ENCODE measurements at regions not wholly inside any gene's neighbourhood (a gene's known extent, or its start where the extent isn't known, plus 50 kb on each side); places are given as distances from the start of the nearest gene placed in this dataset.
"Not testable (repeated sequence)": the region's sequence is repeated elsewhere in the genome, so short reads cannot be mapped to it uniquely, and the experiment has no call there.

DNA sequence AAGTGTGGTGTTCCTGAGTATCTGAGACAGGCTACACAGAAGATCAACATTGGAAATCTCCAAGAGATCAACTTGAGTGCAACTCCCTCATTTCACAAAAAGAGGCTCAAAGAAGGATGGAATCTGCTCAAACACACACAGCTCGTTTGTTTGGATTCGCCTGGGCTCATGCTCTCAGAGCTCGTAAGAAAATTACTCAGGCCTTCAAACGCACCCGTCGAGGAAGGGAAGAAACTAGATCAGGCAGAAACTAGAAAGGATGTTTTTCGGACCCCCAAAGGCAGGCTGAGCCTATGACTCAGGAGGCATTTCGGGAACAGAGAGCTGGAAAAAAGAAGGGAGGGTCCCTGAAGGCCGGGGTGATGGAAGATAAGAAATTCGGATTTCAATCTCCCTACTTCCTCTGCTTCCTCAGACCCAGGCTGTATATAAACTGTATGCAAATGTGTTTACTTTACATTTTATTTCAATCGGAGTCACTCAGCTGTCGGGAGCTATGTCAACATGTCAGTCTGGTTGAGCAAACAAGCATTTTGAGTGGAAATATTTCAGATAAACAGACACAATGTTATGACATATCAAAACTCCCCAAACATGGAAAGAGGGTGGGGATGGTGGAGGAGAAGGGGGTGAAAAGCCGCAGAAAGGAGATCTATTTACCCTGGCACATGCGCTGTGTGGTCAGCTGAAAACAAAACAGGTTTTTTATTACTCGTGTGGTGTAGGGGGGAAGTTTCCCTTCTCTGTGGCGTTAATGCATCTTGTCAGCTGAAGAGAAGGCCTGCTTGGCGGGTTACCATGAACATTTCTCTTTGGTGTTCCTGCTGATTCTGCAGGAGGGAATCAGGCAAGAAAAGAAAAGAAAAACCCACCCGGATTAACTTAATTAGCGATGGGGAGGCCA lies 129.1 kb upstream of the TBX3 start:
- no peak for DNase-seq (ENCODE audit: low spot score)
- intact Hi-C loops (cut with DNase I): no loop called here

DNA sequence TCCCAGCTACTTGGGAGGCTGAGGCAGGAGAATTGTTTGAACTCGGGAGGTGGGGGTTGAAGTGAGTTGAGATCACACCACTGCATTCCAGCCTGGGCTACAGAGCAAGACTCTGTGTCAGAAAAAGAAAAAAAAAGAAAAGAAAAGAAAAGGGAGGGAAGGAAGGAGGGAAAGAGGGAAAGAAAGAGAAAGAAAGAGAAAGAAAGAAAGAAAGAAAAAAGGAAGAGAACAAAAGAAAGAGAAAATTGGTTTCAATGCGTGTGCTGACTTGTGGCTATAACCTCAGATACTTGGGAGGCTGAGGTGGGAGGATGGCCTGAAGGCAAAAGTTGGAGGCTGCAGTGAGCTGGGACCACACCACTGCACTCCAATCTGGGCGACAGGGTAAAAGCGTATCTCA lies 128.4 kb upstream of the TBX3 start:
- no peak for DNase-seq (ENCODE audit: low spot score)
- intact Hi-C loops (cut with DNase I): no loop called here

GRCh38 chr12:114809097-114809496 lies 125.1 kb upstream of the TBX3 start:
- no peak for DNase-seq (ENCODE audit: low spot score)

DNA sequence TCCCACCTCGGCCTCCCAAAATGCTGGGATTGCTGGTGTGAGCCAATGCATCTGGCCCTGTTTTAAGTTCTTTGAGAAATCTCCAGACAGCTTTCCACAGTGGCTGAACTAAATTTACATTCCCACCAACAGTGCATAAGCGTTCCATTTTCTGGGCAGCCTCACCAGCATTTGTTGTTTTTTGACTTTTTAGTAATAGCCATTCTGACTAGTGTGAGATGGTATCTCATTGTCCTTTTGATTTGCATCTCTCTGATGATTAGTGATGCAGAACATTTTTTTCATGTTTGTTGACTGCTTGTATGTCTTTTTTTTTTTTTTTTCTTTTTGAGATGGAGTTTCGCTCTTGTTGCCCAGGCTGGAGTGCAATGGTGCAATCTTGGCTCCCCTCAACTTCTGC lies 117.4 kb upstream of the TBX3 start:
- intact Hi-C loops (cut with DNase I); DNase-seq (ENCODE audit: low spot score): not testable (repeated sequence)

More at GRCh38 chr12:114809097-114809496, 125.1 kb upstream of the TBX3 start:
- intact Hi-C loops (cut with DNase I): no loop called here

DNA sequence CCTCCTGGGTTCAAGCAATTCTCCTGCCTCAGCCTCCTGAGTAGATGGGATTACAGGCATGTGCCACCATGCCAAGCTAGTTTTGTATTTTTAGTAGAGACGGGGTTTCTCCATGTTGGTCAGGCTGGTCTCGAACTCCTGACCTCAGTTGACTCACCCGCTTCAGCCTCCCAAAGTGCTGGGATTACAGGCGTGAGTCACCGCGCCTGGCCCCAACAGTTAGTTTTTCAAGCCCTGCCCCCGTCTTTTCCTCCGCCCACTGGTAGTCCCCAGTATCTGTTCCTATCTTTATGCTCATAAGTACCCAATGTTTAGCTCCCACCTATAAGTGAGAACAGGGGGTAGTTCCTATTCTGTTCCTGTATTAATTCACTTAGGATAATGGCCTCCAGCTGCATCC lies 116.6 kb upstream of the TBX3 start:
- DNase-seq (ENCODE audit: low spot score); intact Hi-C loops (cut with DNase I): not testable (repeated sequence)

DNA sequence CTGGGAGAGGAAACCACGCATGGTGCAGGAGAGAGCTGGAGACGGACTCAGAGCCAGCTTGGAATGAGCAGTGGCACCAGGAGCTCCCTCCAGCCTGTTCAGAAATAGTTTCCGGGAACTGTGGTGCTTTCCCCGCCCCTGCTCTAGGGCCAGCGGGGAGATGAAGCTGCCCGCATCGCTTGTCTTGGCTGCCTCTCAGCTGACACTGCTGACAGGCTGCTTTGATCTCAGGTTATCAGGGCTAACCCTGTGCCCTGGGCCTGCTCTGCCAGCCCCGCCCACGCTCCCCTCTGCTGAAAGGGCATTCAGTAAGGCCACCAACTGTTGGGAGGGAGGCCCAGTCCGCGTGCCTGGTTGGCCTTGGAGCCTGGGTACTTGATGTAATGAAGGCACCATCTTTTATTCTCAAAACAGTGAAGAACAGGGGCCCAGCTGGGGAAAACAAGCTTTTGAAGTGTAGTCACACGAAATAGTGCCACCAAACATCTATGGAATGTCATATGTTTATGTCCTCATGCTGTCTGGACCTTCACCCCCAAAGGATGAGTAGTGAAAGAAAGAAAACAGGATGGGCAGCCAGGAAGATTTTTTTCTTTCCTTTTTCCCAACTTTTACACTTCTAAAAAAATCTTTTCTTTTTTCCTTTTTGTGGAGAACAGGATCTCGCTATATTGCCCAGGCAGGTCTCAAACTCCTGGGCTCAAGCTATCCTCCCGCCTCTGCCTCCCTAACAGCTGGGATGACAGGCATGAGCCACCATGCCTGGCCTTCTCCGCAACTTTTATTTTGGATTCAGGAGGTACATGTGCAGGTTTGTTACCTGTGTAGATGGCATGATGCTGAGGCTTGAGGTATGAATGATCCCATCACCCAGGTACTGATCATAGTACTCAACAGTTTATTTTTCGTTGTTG lies 115.9 kb upstream of the TBX3 start:
- intact Hi-C loops (cut with DNase I): no loop called here
- DNase-seq (ENCODE audit: low spot score): no peak

DNA sequence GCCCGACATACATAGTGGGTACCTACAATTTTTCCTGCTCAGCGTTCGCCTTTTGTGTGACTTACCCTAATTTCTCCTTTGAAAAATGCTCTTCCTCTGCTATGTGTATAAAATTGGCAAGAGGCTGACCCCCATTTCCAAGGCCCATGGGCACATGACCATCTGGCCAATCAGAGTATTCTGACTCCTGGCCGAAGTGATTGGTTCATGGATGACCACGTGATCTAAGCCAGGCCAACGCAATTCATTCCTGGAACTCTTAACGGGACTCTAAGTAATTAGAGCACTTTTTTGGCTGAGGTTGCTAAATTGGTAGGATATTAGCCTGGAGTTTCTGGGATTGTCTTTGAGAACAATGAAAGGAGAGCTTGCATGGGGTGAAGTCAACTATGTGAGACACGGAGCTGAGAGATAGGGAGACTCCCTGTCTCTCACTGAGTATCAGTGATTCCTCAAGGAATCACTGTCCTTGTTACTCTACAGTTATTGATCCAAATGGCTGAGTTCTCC lies 110.1 kb upstream of the TBX3 start:
- no peak for DNase-seq (ENCODE audit: low spot score)
- intact Hi-C loops (cut with DNase I): no loop called here

DNA sequence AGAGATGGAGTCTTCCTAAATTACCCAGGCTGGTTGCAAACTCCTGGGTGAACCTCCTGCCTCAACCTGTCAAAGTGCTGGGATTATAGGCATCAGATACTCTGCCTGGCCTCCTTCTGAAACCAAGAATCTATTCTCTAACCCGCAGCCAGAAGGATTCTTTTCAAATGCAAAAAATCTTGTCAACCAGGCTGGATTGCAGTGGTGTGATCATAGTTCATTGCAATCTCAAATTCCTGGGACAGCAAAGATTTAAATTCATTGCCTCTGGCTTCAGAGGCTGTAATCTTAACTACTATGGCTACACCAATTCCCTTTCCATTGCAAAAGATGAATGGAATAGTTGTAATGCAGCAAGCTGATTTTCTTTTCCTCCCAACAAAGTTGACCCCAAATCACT lies 106.3 kb upstream of the TBX3 start:
- DNase-seq (ENCODE audit: low spot score): no peak
- intact Hi-C loops (cut with DNase I): no loop called here

- intact Hi-C loops (cut with DNase I): no loop called here
- DNase-seq (ENCODE audit: low spot score): no peak
Observed at GRCh38 chr12:114789821-114790220, 105.8 kb upstream of the TBX3 start.

- intact Hi-C loops (cut with DNase I): no loop called here
- no peak for DNase-seq (ENCODE audit: low spot score)
Observed at GRCh38 chr12:114789276-114789675, 105.3 kb upstream of the TBX3 start.

DNA sequence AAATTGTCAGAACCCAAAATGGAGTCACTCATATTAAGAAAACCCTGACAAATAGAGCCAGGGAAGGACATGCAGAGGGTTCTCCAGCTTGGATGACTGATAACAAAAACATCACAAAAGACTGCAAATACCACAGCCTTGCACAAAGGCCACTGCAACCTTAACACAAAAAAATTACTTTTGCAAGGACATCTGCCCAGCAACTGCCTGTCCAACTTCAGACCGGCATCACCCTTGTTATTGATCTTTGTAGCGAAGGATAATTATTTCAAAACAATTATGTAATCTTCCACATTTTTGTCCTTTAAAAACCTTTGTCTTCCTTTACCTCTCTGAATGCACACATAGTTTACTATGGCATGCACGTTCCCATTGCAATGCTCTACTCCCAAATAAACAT lies 100.6 kb upstream of the TBX3 start:
- intact Hi-C loops (cut with DNase I): no loop called here
- DNase-seq (ENCODE audit: low spot score): no peak

DNA sequence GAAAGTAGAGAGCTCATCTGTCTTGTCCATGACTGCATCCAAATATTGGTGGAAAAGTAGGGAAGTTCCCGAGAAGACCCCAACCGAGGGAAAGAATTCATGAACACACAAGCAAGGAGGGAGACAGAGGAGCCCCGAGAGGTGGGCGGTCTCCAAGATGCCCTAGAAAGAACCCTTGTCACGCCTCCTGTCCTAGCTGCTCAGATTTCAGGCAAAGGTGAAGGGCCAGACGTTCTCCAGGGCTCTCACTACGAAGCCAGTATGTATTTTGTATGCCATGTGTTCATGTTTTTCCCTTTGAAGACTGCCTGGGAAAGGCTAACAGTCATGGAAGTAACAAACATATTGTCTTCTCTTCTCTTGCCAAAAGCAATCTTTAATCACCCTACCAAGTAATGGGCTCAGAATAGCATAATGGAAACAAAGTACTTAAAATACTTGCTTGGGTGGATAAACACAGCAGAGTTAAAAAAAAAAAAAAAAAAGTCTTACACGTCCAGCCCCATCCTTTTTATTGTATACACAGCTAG lies 99.2 kb upstream of the TBX3 start:
- intact Hi-C loops (cut with DNase I): no loop called here

GRCh38 chr12:114780746-114781399 lies 96.9 kb upstream of the TBX3 start:
- DNase-seq (ENCODE audit: low spot score): peak; percentile 10
- intact Hi-C loops (cut with DNase I): no loop called here

More for the DNA sequence above, 99.2 kb upstream of the TBX3 start:
- DNase-seq (ENCODE audit: low spot score): peak; percentile 20

DNA sequence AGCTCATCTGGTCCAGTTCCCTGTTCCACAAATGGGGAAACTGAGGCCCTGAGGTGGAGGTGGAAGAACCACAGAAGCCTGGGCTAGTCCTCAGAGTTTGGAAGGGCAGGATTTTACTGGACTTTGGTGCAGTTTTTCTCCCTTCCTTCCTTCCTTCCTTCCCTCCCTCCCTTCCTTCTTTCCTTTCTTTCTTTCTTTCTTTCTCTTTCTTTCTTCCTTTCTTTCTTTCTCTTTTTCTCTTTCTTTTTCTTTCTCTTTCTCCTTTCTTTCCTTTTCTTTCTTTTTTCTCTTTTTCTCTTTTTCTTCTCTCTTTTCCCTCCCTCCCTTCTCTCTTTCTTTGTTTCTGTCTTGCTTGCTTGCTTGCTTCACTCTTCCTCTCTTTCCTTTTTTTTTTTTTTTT lies 95.7 kb upstream of the TBX3 start:
- no peak for DNase-seq (ENCODE audit: low spot score)
- intact Hi-C loops (cut with DNase I): no loop called here

GRCh38 chr12:114779186-114779585 lies 95.2 kb upstream of the TBX3 start:
- DNase-seq (ENCODE audit: low spot score): no peak
- intact Hi-C loops (cut with DNase I): no loop called here

DNA sequence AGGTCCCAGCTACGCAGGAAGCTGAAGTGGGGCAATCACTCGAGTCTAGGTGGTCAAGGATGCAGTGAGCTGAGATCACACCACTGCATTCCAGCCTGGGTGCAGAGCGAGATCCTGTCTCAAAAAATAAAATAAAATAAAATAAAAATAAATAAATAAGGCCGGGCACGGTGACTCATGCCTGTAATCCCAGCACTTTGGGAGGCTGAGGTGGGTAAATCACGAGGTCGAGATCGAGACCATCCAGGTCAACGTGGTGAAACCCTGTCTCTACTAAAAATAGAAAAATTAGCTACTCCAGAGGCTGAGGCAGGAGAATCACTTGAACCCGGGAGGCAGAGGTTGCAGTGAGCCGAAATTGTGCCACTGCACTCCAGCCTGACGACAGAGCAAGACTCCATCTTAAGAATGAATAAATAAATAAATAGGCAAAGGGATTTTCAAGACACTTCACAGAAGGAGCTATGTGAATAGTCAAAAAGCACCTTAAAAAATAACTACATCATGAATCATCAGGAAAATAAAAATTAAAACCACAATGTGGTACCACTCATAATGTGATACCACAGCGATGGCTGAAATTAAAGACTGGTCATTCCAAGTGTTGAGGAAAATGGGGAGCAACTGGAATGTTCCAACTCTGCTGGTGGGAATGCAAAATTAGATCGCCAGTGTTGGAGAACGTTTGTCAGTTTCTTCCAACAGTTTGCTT lies 92.9 kb upstream of the TBX3 start:
- intact Hi-C loops (cut with DNase I): no loop called here
- DNase-seq (ENCODE audit: low spot score): no peak

GRCh38 chr12:114774699-114775098 lies 90.7 kb upstream of the TBX3 start:
- intact Hi-C loops (cut with DNase I): no loop called here
- no peak for DNase-seq (ENCODE audit: low spot score)

- no peak for DNase-seq (ENCODE audit: low spot score)
- intact Hi-C loops (cut with DNase I): no loop called here
Observed at GRCh38 chr12:114774197-114774596, 90.2 kb upstream of the TBX3 start.

DNA sequence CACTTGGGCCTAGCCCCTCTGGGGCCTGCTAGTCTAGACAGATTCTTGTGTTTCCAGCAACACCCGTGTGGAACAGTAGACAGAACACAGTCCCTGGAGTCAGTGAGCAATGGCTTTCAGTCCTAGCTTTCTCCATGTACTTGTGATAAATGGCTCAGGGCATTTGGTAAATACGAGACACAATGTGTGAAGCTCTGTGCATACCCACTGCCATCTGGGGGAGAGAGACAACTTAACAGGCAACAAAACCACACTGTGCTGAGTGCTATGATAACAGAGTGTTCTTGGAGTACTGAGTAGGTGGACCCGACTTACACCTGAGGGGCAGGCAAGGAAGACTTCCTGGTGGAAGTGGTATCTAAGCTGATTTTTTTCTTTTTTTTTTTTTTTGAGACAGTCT lies 86.3 kb upstream of the TBX3 start:
- DNase-seq (ENCODE audit: low spot score): no peak
- intact Hi-C loops (cut with DNase I): no loop called here
